HG02678 (cell line): ENCODE measurements at regions not wholly inside any gene's neighbourhood (a gene's known extent, or its start where the extent isn't known, plus 50 kb on each side); places are given as distances from the start of the nearest gene placed in this dataset.
"Not testable (repeated sequence)": the region's sequence is repeated elsewhere in the genome, so short reads cannot be mapped to it uniquely, and the experiment has no call there.

ENCODE experiments used
- ATAC-seq: cut with Tn5 transposase; IDR thresholded peaks from one replicate; pipeline ENCODE4 v1.9.1; 2021; ENCODE audit warnings: mild to moderate bottlenecking, moderate library complexity; ENCODE audit not compliant: unreplicated experiment

GRCh38 chr12:126967152-126967551, 1299.8 kb upstream of the TMEM132C start:
- no peak for ATAC-seq

DNA sequence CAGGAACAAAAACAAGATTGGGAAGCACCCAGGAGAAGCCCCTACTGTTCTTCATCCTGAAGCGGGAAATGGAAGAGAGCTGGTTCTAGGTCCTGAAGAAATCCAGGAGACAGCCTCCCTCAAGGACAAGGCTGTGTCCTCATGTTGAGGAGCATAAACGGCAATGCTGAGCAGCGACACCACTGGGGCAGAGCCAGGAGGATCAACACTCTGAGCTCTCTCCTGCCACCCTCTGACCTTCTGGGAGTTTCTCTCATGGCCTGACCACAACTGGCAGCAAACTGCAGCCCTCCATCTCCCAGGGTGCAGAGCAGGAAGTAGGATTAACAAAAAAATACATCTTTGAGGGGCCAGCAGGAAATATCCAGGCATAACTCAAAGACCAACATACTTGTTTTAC, 1292.2 kb upstream of the TMEM132C start:
- no peak for ATAC-seq

DNA sequence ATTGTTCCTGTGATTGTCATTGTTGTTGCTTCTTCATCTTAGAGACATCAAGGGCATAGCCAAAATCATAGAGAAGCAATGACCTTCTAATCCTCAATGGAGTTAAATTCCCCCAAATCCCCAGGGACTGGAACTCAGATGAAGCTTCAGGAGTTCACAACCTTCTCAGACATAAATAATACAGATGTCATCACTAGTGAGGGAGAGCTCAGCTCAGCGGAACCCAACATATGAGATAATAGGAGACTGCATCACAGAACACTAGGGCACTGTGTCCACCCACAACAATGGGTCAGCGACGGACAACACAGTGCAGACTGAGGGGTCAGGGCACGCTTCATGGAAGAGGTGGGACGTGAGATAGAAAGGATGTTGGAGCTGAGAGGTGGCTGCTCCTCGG, 1290.4 kb upstream of the TMEM132C start:
- ATAC-seq = no peak

DNA sequence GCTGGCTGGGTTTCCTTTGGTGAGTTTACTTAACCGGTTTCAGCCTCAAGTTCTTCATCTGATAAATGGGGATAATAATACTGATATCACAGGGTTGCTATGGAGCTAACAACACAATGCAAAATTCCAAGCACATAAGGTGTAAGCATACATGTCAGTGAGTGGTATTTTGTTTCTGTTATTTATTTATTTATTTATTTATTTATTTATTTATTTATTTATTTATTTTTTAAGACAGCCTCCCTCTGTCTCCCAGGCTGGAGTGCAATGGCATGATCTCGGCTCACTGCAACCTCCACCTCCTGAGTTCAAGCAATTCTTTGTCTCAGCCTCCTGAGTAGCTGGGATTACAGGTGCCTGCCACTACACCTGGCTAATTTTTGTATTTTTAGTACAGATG, 1287.4 kb upstream of the TMEM132C start:
- not testable (repeated sequence) for ATAC-seq

DNA sequence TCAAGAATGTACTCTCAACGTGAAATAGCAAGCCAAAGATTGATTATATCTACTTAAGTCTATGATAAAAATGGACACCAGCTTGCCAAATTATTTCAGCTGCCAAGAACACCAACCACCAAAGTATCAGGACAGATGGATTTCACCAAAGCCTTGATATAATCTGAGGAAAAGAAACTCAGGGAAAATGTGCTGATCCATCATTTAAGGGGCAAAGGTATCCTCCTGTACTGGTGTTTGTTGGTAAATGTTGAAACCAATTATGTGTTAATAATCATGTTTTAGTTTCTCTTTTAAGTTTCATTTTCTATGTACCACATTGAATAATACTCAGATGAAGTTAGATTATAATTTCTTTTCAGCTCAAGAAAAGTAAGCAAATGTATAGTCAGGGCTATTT, 1284.3 kb upstream of the TMEM132C start:
- ATAC-seq = no peak

DNA sequence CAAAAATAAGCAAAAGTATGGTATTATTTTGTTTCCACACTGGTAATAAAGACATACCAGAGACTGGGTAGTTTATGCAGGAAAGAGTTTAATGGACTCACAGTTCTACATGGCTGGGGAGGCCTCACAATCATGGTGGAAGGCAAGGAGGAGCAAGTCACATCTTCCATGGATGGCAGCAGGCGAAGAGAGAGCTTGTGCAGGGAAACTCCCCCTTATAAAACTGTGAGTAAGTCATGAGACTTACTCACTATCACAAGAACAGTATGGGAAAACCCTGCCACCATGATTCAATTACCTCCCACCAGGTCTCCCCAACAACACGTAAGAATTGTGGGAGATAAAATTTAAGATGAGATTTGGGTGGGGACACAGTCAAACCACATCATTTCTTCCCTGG, 1283.2 kb upstream of the TMEM132C start:
- not testable (repeated sequence) for ATAC-seq

- ATAC-seq = not testable (repeated sequence)
Observed at GRCh38 chr12:126985663-126986062, 1281.3 kb upstream of the TMEM132C start.

DNA sequence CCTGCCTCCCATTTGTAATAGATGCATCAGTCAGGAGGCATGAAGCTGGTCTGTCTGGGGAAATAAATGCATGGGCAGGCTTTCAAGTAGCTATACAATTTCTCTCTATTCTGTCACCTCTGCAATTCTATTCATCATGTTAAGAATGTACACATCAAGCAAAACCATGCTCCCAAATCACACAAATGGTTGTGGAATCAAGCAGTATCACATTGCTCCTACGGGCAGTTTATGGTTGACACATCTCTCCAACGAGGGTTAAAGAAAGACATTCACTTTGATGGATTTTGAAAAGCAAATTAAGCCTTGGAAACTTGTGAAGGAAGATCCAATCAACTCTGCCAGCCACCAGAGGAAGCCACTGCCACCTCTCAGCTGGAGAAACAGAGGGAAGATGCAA, 1277.4 kb upstream of the TMEM132C start:
- ATAC-seq = no peak

DNA sequence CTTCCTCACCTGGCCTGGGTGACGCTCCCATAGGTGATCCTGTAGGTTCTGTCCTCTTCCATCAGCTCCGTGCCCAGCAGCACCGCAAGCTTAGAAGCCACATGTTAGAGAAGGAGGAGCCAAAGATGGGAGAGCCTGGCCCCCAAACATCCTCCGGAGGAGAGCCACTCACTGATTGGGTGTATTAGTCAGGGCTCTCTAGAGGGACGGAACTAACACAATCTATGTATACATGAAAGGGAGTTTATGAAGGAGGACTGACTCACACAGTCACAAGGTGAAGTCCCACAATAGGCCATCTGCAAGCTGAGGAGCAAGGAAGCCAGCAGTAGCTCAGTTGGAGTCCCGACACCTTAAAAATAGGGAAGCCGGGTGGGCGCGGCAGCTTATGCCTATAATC, 1273.1 kb upstream of the TMEM132C start:
- no peak for ATAC-seq

DNA sequence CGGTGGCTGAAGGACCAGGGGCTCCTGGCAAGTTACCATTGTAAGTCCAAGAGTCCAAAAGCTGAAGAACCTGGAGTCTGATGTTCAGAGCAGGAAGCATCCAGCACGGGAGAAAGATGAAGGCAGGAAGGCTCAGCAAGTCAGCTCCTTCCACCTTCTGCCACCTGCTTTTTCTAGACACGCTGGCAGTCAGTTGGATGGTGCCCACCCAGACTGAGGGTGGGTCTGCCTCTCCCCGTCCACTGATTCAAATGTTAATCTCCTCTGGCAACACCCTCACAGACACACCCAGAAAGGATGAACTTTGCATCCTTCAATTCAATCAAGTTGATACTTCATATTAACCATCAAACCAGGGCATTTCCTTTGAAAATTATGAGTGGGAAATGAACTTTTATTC, 1272.4 kb upstream of the TMEM132C start:
- no peak for ATAC-seq

GRCh38 chr12:126998031-126998430, 1268.9 kb upstream of the TMEM132C start:
- ATAC-seq = no peak

GRCh38 chr12:126998747-126999285, 1268.2 kb upstream of the TMEM132C start:
- ATAC-seq = no peak

DNA sequence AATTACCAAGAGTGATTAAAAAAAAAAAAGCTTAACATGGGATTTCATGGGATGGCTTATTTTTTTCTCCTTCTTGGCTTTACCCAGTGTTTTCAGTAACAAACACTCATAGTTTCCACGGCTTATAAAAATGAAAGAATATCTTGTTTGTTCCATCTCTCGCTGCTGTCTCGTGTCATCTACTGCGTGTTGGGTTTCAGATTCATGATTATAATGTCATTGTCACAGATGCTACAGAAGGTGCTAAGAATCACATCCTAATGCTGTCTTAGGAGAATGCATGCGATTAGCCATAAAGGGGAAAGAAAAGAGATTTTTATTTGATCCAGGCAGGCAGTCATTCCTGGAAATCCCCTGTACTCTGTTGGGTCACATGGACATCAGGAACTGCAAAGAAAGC, 1267.6 kb upstream of the TMEM132C start:
- ATAC-seq = no peak

- ATAC-seq = no peak
Observed at GRCh38 chr12:127005406-127005805, 1261.6 kb upstream of the TMEM132C start.

DNA sequence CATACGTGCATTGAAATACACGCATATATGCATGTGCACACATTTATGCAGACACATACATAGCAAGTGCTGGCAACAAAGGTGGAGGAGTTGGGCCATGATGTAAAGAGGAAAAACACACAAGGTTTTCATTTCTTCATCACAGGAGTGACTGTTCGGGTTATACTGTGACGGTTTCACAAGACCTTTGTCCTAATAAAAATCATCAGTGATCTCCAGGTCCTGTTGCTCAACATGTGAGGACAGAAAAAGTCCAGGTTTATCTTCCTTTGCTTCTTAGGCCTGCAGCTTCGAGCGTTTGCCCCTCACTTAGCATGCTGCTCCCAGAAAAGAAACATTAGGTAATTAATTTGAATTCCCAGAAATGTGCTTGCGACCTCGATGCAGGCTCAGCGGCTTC, 1260.0 kb upstream of the TMEM132C start:
- no peak for ATAC-seq

- no peak for ATAC-seq
Observed at GRCh38 chr12:127008755-127009403, 1258.1 kb upstream of the TMEM132C start.

- no peak for ATAC-seq
Observed at GRCh38 chr12:127012109-127012508, 1254.9 kb upstream of the TMEM132C start.

DNA sequence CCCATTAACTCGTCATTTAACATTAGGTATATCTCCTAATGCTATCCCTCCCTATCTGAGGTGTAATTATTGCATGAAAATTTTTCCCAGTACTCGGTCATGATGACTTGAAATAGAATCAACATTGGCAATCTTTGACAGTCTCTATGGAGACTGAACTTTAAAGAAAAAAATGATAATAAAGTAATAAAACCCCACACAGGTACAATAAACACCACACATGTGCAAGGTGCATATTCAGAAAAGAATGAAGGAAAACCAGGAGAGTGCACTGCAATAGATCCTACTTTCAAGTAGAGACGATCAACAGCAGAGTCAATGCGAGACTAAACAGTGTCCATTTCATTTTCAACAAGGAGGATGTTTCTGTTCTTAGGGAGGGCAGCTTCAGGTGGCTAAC, 1253.8 kb upstream of the TMEM132C start:
- ATAC-seq = no peak

GRCh38 chr12:127014079-127014478, 1252.9 kb upstream of the TMEM132C start:
- ATAC-seq = no peak

DNA sequence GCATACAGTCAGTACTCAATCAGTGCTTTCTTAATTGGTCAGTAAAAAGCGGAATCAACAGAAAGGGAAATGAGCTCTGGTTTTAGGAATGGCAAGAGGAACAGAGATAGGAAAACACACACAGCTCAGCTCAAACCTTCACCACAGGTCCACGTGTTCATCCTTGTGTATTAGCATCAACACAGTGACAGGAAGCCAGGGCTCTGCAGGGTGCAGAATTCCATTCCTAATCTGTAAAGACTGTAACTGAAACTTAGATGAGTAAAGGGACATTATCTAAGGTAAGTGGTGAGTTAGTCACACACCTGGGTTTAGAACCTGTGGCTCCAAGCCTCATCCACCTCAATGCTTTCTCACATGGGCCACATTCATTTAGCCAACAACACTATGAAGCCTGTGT, 1242.2 kb upstream of the TMEM132C start:
- no peak for ATAC-seq

GRCh38 chr12:127025545-127025944, 1241.4 kb upstream of the TMEM132C start:
- ATAC-seq = no peak

GRCh38 chr12:127035011-127035879, 1231.7 kb upstream of the TMEM132C start:
- no peak for ATAC-seq
